ENCODE measurements at regions not wholly inside any gene's neighbourhood (a gene's known extent, or its start where the extent isn't known, plus 50 kb on each side); places are given as distances from the start of the nearest gene placed in this dataset.

DNA sequence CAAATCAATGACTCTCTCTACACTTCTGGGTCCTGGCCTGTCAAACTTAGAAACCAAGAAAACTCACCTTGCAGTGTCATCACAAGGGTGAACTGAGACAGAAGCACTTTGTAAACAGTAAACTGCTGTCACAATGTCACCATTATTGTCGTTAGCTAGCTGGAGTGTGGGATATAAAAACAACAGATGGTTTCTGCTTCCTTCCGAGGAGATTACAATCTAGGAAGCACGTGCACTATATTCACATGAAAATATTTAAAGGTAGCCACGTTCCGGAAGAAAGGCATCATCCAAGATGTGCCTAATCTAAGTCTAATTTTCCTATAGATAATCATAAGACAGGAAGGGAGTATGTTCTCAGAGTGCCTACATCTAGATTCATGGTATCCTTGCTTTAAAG, 64.7 kb upstream of the ACSL1 start:
- H3K9me3 ChIP-seq: peaks cover 0 to 9% (median 0%) of the 10 kb centered on the region in 8 donors
- no peak overlapping the region for H3K4me3 ChIP-seq
- WGBS, 5 donors: 26 to 33% (median 28%) methylated on average over 5 of the region's 5 CpGs
- peaks cover 0 to 21% (median 1%) of the 10 kb centered on the region in 6 donors for H3K4me1 ChIP-seq
- no peaks in the 10 kb centered on the region for H3K36me3 ChIP-seq
- peaks cover 0 to 15% (median 0%) of the 10 kb centered on the region in 7 donors for H3K27me3 ChIP-seq (replicated peaks in 1 of 7)
- no peak for TF ChIP-seq CTCF (IDR thresholded peaks at IDR 0.05 in 8 of 11, conservative IDR thresholded peaks at IDR 0.05 in 3 of 11)
- no peak for TF ChIP-seq POLR2AphosphoS5 (IDR thresholded peaks at IDR 0.05)
- no peak for TF ChIP-seq POLR2A (IDR thresholded peaks at IDR 0.05)
- no peak overlapping the region for H3K27ac ChIP-seq
- no peak for DNase-seq
- intact Hi-C loops (cut with DNase I; ENCODE audit: low total_unique reads): no loop called here

GRCh38 chr4:184891816-184892397, 66.1 kb upstream of the ACSL1 start:
- DNase-seq: no peak
- peaks cover 0 to 21% (median 0%) of the 10 kb centered on the region in 7 donors for H3K27me3 ChIP-seq (replicated peaks in 1 of 7)
- WGBS, 5 donors: 95 to 98% (median 96%) methylated on average over 2 of the region's 2 CpGs
- no peak overlapping the region for H3K27ac ChIP-seq
- H3K9me3 ChIP-seq: peaks cover 0 to 9% (median 0%) of the 10 kb centered on the region in 8 donors
- H3K4me1 ChIP-seq: peaks cover 0 to 34% (median 3%) of the 10 kb centered on the region in 6 donors
- intact Hi-C loops (cut with DNase I; ENCODE audit: low total_unique reads): no loop called here
- no peak for TF ChIP-seq POLR2AphosphoS5 (IDR thresholded peaks at IDR 0.05)
- no peak for TF ChIP-seq CTCF (IDR thresholded peaks at IDR 0.05 in 8 of 11, conservative IDR thresholded peaks at IDR 0.05 in 3 of 11)
- TF ChIP-seq POLR2A (IDR thresholded peaks at IDR 0.05): no peak
- H3K4me3 ChIP-seq: no peak overlapping the region
- H3K36me3 ChIP-seq: no peaks in the 10 kb centered on the region

DNA sequence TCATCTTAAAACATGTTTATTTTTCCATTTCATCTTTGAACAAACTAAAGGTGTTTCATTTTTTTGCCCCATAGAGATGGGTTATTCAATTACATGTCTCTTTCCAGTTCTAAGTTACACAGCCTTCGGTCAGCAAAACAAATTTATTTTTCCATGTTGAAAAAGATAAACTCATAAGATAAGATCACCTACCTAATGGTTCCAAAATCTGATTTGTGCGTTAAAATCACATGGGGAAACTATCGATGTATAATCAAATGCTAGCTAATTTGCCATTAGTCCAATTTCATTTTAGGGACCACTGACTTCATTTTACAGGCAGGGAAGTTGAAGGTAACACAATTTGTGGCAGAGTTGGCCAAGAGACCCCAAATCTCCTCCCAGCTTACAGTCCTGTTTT, 67.2 kb upstream of the ACSL1 start:
- intact Hi-C loops (cut with DNase I; ENCODE audit: low total_unique reads): no loop called here
- 95 to 97% (median 96%) methylated on average over 3 of the region's 3 CpGs for WGBS, 5 donors

More for the DNA sequence above, 67.2 kb upstream of the ACSL1 start:
- DNase-seq: no peak
- no peak overlapping the region for H3K4me3 ChIP-seq
- peaks cover 0 to 32% (median 0%) of the 10 kb centered on the region in 7 donors for H3K27me3 ChIP-seq (replicated peaks in 1 of 7)
- H3K9me3 ChIP-seq: peaks cover 0 to 9% (median 0%) of the 10 kb centered on the region in 8 donors
- TF ChIP-seq POLR2AphosphoS5 (IDR thresholded peaks at IDR 0.05): no peak
- no peak for TF ChIP-seq POLR2A (IDR thresholded peaks at IDR 0.05)
- no peak for TF ChIP-seq CTCF (IDR thresholded peaks at IDR 0.05 in 8 of 11, conservative IDR thresholded peaks at IDR 0.05 in 3 of 11)
- no peaks in the 10 kb centered on the region for H3K36me3 ChIP-seq
- H3K27ac ChIP-seq: no peak overlapping the region
- peaks cover 0 to 45% (median 11%) of the 10 kb centered on the region in 6 donors for H3K4me1 ChIP-seq
